PC-3 (cell line): ENCODE measurements at regions not wholly inside any gene's neighbourhood (a gene's known extent, or its start where the extent isn't known, plus 50 kb on each side); places are given as distances from the start of the nearest gene placed in this dataset.

Experiments
- ATAC-seq: fragments of 200-7000 bp; cut with Tn5 transposase; 2 replicates; pipeline ENCODE4 v1.9.1; 2020; ENCODE audit warnings: mild to moderate bottlenecking, moderate library complexity
- BruUV-seq: library from RNA; stranded (reverse); fragments of 400-500 nt; replicated peaks from 2 replicates; lab custom pipeline; 2021; lab: Mats Ljungman, UMichigan
- CTCF ChIA-PET: fragments of 300-600 bp; sonication (Branson Sonifier 250); formaldehyde crosslinking; loops from one replicate; lab custom pipeline; 2022; ENCODE audit warnings: antibody characterized with exemption; lab: Charles Lee
- POLR2A ChIA-PET: fragments of 300-600 bp; sonication (Branson Sonifier 250); formaldehyde crosslinking; loops from one replicate; lab custom pipeline; 2022; ENCODE audit warnings: antibody characterized with exemption; ENCODE audit not compliant: unreplicated experiment; lab: Charles Lee
- DNase-seq: peaks from one replicate; pipeline ENCODE4 v3.0.0-alpha.2; 2015
- H2AFZ ChIP-seq: fragments of 300-600 bp; sonication (generic); 2 replicates; pipeline ENCODE4 v1.6.0; 2016; ENCODE audit warnings: antibody characterized with exemption, low read length
- H3F3A ChIP-seq: fragments of 300-600 bp; sonication (generic); one replicate; pipeline ENCODE4 v1.6.0; 2017; ENCODE audit warnings: antibody characterized with exemption, low read length, control low read depth, mild to moderate bottlenecking; ENCODE audit not compliant: unreplicated experiment
- H3K27ac ChIP-seq: fragments of 300-600 bp; sonication (generic); 2 replicates; pipeline ENCODE4 v1.5.1; 2016; ENCODE audit warnings: mild to moderate bottlenecking, low read length
- H3K27me3 ChIP-seq: fragments of 300-600 bp; sonication (generic); 2 replicates; pipeline ENCODE4 v1.6.1; 2016; ENCODE audit warnings: low read length, mixed read lengths
- H3K36me3 ChIP-seq: fragments of 300-600 bp; sonication (generic); 2 replicates; pipeline ENCODE4 v1.6.1; 2016; ENCODE audit warnings: low read depth, mixed run types, low read length, mixed read lengths
- H3K4me1 ChIP-seq: fragments of 300-600 bp; sonication (generic); 2 replicates; pipeline ENCODE4 v1.5.1; 2016; ENCODE audit warnings: low read length; ENCODE audit not compliant: insufficient read depth
- H3K4me2 ChIP-seq: fragments of 300-600 bp; sonication (generic); 2 replicates; pipeline ENCODE4 v1.6.0; 2016; ENCODE audit warnings: low read length
- H3K4me3 ChIP-seq: fragments of 300-600 bp; sonication (generic); 2 replicates; pipeline ENCODE4 v1.5.1; 2016; ENCODE audit warnings: mild to moderate bottlenecking, low read length, mixed read lengths
- H3K79me2 ChIP-seq: fragments of 300-600 bp; sonication (generic); 2 replicates; pipeline ENCODE4 v1.6.1; 2017; ENCODE audit warnings: low read length, mixed read lengths
- H3K9ac ChIP-seq: fragments of 300-600 bp; sonication (generic); 2 replicates; pipeline ENCODE4 v1.6.0; 2016; ENCODE audit warnings: mild to moderate bottlenecking, low read length
- H3K9me2 ChIP-seq: fragments of 300-600 bp; sonication (generic); replicated peaks from 2 replicates; pipeline ENCODE4 v1.6.1; 2016; ENCODE audit warnings: mixed run types, low read length, mixed read lengths
- H3K9me3 ChIP-seq: fragments of 300-600 bp; sonication (generic); 2 replicates; pipeline ENCODE4 v1.6.1; 2016; ENCODE audit warnings: low read length, mixed read lengths
- H4K20me1 ChIP-seq: fragments of 300-600 bp; sonication (generic); 2 replicates; pipeline ENCODE4 v1.6.1; 2016; ENCODE audit warnings: low read length, mixed read lengths
- EZH2 ChIP-seq: fragments of 300-600 bp; sonication (generic); IDR thresholded peaks from one replicate; pipeline ENCODE4 v1.6.1; 2017; ENCODE audit warnings: antibody characterized with exemption, mild to moderate bottlenecking, low read length; ENCODE audit not compliant: unreplicated experiment
- EZH2phosphoT487 ChIP-seq: fragments of 300-600 bp; sonication (generic); IDR thresholded peaks from 2 replicates; pipeline ENCODE4 v1.6.1; 2018; ENCODE audit warnings: mild to moderate bottlenecking, antibody characterized with exemption, low read length, borderline replicate concordance
- intact Hi-C: fragments of 100-400 bp; cut with micrococcal nuclease; formaldehyde crosslinking; loops from 2 replicates; pipeline ENCODE4 v1.9.0; 2023
- TF ChIP-seq, protein P1 (sequence below): fragments of 300-600 bp; sonication (generic); conservative IDR thresholded peaks from 2 replicates; pipeline ENCODE4 v1.5.1; 2017; ENCODE audit warnings: antibody characterized with exemption, low read depth, mild to moderate bottlenecking, low read length

DNA sequence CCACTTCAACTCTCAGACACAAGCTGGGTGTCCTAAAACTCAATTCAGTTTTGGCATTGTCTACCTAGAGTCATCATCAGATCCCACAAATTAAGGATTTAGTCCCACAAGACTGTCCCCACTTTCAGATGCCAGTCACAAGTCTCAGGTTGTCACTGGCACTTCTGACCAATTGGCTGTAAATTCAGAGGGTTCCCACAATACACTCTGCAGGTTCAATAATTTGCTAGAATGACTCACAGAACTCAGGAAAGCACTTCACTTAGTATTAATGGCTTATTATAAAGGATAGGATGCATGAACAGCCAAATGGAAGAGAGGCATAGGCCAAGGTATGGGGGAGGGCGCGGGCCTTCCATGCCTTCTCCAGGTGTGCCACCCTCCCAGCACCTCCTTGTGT lies 209.1 kb downstream of the SREK1 start:
- no peaks in the 10 kb centered on the region for H3K9me3 ChIP-seq
- ChIA-PET POLR2A (no interaction called here), CTCF (no interaction called here)
- H3K27me3 ChIP-seq, result no peaks in the 10 kb centered on the region
- no peak for ATAC-seq
- H3K4me3 ChIP-seq, result no peak overlapping the region
- no peak overlapping the region for H3K27ac ChIP-seq
- no peak for TF ChIP-seq EZH2
- no peak for TF ChIP-seq EZH2phosphoT487
- TF ChIP-seq, protein P1, sequence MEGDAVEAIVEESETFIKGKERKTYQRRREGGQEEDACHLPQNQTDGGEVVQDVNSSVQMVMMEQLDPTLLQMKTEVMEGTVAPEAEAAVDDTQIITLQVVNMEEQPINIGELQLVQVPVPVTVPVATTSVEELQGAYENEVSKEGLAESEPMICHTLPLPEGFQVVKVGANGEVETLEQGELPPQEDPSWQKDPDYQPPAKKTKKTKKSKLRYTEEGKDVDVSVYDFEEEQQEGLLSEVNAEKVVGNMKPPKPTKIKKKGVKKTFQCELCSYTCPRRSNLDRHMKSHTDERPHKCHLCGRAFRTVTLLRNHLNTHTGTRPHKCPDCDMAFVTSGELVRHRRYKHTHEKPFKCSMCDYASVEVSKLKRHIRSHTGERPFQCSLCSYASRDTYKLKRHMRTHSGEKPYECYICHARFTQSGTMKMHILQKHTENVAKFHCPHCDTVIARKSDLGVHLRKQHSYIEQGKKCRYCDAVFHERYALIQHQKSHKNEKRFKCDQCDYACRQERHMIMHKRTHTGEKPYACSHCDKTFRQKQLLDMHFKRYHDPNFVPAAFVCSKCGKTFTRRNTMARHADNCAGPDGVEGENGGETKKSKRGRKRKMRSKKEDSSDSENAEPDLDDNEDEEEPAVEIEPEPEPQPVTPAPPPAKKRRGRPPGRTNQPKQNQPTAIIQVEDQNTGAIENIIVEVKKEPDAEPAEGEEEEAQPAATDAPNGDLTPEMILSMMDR, result no peak
- H3K9me2 ChIP-seq, result no peaks in the 10 kb centered on the region
- no peak overlapping the region for H2AFZ ChIP-seq
- no peak overlapping the region for H3K9ac ChIP-seq
- intact Hi-C loops, result no loop called here
- H3K79me2 ChIP-seq, result no peaks in the 10 kb centered on the region
- no peak overlapping the region for H3K4me2 ChIP-seq
- no peaks in the 10 kb centered on the region for H3K36me3 ChIP-seq
- BruUV-seq, result no TSS peak
- H3K4me1 ChIP-seq, result no peaks in the 10 kb centered on the region
- H4K20me1 ChIP-seq, result no peaks in the 10 kb centered on the region
- H3F3A ChIP-seq, result no peaks in the 10 kb centered on the region
- DNase-seq, result no peak

DNA sequence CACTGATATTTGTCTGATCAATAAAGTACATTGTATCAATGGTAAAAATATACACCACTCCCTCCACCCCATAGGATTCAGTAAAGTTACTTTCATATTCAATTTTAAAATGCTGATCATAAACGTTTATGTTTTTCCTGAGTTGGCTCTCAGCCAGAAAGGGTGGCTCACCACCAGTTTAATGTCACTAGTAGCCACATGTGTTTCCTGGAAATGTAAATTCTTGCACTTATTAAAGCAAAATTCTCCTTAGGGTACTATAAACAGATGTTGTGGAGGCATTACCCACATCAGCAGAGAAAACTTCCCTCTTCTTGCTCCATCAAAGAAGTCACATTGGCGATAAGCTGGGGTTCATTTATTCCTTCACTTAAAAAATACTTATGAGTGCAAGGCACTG lies 210.3 kb downstream of the SREK1 start:
- H3K4me3 ChIP-seq, result no peak overlapping the region
- H3K79me2 ChIP-seq, result no peaks in the 10 kb centered on the region
- no peak overlapping the region for H3K27ac ChIP-seq
- TF ChIP-seq EZH2 (no peak), EZH2phosphoT487 (no peak)
- TF ChIP-seq, protein P1, result no peak
- H3K36me3 ChIP-seq, result no peaks in the 10 kb centered on the region
- no TSS peak for BruUV-seq
- H3K9me3 ChIP-seq, result no peaks in the 10 kb centered on the region
- no peak for DNase-seq
- H3K9me2 ChIP-seq, result no peaks in the 10 kb centered on the region
- CTCF ChIA-PET, result no interaction called here
- no peaks in the 10 kb centered on the region for H3K27me3 ChIP-seq
- no peak overlapping the region for H3K9ac ChIP-seq
- H2AFZ ChIP-seq, result no peak overlapping the region
- no peak overlapping the region for H3K4me2 ChIP-seq
- ATAC-seq, result no peak
- POLR2A ChIA-PET, result no interaction called here
- H4K20me1 ChIP-seq, result no peaks in the 10 kb centered on the region
- no peaks in the 10 kb centered on the region for H3F3A ChIP-seq
- intact Hi-C loops, result no loop called here
- H3K4me1 ChIP-seq, result no peaks in the 10 kb centered on the region

DNA sequence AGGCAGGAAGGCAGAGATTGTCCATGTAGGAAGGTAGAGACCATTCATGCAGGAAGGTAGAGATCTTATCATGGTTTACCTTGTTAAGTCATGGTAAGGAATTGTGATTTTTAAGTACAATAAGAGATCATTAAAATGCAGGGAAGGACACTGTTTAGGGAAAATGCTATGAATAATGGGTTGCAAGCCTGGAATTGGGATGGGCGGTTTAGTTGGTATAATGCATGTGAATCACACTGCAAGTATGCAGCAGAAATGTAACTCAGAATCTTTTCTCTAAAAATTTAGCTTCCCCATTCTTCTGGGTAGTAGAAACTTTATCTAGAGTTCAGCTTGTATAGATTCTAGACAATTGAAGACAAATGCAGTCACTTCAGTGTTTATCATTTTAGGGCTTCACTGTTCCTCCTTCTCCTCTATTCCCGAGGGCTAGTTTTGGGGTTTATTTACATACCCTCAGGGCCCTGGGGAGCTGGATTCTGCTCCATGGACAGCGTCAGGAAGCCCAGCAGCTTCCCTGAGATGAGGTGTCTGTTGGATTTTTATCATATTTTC lies 212.0 kb downstream of the SREK1 start:
- Histone ChIP-seq H3K4me2 (no peak overlapping the region), H3K27ac (no peak overlapping the region), H3K27me3 (no peaks in the 10 kb centered on the region), H3K36me3 (no peaks in the 10 kb centered on the region), H4K20me1 (no peaks in the 10 kb centered on the region), H3F3A (no peaks in the 10 kb centered on the region), H3K9me3 (no peaks in the 10 kb centered on the region), H2AFZ (no peak overlapping the region), H3K4me3 (no peak overlapping the region), H3K9me2 (no peaks in the 10 kb centered on the region), H3K9ac (no peak overlapping the region), H3K79me2 (no peaks in the 10 kb centered on the region), H3K4me1 (no peaks in the 10 kb centered on the region)
- DNase-seq (no peak), ATAC-seq (no peak)
- CTCF ChIA-PET, result no interaction called here
- no TSS peak for BruUV-seq
- no peak for TF ChIP-seq EZH2
- TF ChIP-seq, protein P1, result no peak
- TF ChIP-seq EZH2phosphoT487, result no peak
- POLR2A ChIA-PET, result no interaction called here
- intact Hi-C loops, result no loop called here
